GM23338 (cell line): ENCODE measurements at regions not wholly inside any gene's neighbourhood (a gene's known extent, or its start where the extent isn't known, plus 50 kb on each side); places are given as distances from the start of the nearest gene placed in this dataset.

Experiments used
- ATAC-seq: fragments of 200-7000 bp; cut with Tn5 transposase; 3 replicates; pipeline ENCODE4 v1.9.1; 2020
- DNase-seq: peaks from one replicate; pipeline ENCODE4 v3.0.0-alpha.2; 2015; ENCODE audit warnings: low spot score
- H2AFZ ChIP-seq: fragments of 200-600 bp; sonication (generic); 2 replicates; pipeline ENCODE4 v1.8.0; 2016; ENCODE audit warnings: antibody characterized with exemption, mild to moderate bottlenecking, moderate library complexity
- H3F3A ChIP-seq: fragments of 200-600 bp; sonication (generic); replicated peaks from 2 replicates; pipeline ENCODE4 v1.8.0; 2017; ENCODE audit warnings: antibody characterized with exemption, mixed run types, low read depth
- H3K27ac ChIP-seq: fragments of 200-600 bp; sonication (generic); 2 replicates; pipeline ENCODE4 v1.6.1; 2016; ENCODE audit warnings: low read depth
- H3K27me3 ChIP-seq: fragments of 200-600 bp; sonication (generic); 2 replicates; pipeline ENCODE4 v1.8.0; 2016; ENCODE audit warnings: mild to moderate bottlenecking, mixed run types, moderate library complexity; ENCODE audit not compliant: insufficient read depth
- H3K36me3 ChIP-seq: fragments of 200-600 bp; sonication (generic); 2 replicates; pipeline ENCODE4 v1.8.0; 2016; ENCODE audit warnings: mild to moderate bottlenecking; ENCODE audit not compliant: insufficient read depth
- H3K4me1 ChIP-seq: fragments of 200-600 bp; sonication (generic); 2 replicates; pipeline ENCODE4 v1.8.0; 2016; ENCODE audit warnings: mild to moderate bottlenecking, moderate library complexity; ENCODE audit not compliant: insufficient read depth
- H3K4me2 ChIP-seq: fragments of 200-600 bp; sonication (generic); 2 replicates; pipeline ENCODE4 v1.7.1; 2017; ENCODE audit warnings: mixed run types
- H3K4me3 ChIP-seq: fragments of 200-600 bp; sonication (generic); 2 replicates; pipeline ENCODE4 v1.6.1; 2016; ENCODE audit warnings: mixed run types
- H3K79me2 ChIP-seq: fragments of 200-600 bp; sonication (generic); replicated peaks from 2 replicates; pipeline ENCODE4 v1.8.0; 2017; ENCODE audit warnings: mild to moderate bottlenecking; ENCODE audit not compliant: insufficient read depth
- H3K9me2 ChIP-seq: fragments of 200-600 bp; sonication (generic); 2 replicates; pipeline ENCODE4 v1.8.0; 2017; ENCODE audit not compliant: insufficient read depth
- H4K20me1 ChIP-seq: fragments of 200-600 bp; sonication (generic); replicated peaks from 2 replicates; pipeline ENCODE4 v1.8.0; 2017; ENCODE audit warnings: mild to moderate bottlenecking; ENCODE audit not compliant: insufficient read depth
- H3K27ac Mint-ChIP-seq: 2 replicates; pipeline ENCODE4 v1.8.0; 2020; ENCODE audit warnings: inconsistent platforms, mild to moderate bottlenecking, moderate library complexity, mixed read lengths
- H3K27me3 Mint-ChIP-seq: 3 replicates; pipeline ENCODE4 v1.8.0; 2022; ENCODE audit warnings: low read depth, mild to moderate bottlenecking, moderate library complexity, mixed read lengths, inconsistent platforms; ENCODE audit not compliant: insufficient read depth, poor library complexity
- H3K36me3 Mint-ChIP-seq: 3 replicates; pipeline ENCODE4 v1.8.0; 2021; ENCODE audit warnings: low read depth, mild to moderate bottlenecking, inconsistent platforms, moderate library complexity, mixed read lengths
- H3K4me1 Mint-ChIP-seq: 3 replicates; pipeline ENCODE4 v1.8.0; 2020; ENCODE audit warnings: mild to moderate bottlenecking, inconsistent platforms, mixed read lengths
- H3K4me3 Mint-ChIP-seq: 3 replicates; pipeline ENCODE4 v1.8.0; 2021; ENCODE audit warnings: moderate library complexity, mild to moderate bottlenecking, inconsistent platforms, mixed read lengths
- H3K9me3 Mint-ChIP-seq: 3 replicates; pipeline ENCODE4 v1.8.0; 2020; ENCODE audit warnings: moderate library complexity, mild to moderate bottlenecking, inconsistent platforms, mixed read lengths
- CREB1 ChIP-seq: fragments of 250-450 bp; sonication (Bioruptor Pico); IDR thresholded peaks from 2 replicates; pipeline ENCODE4 v1.5.0; 2020; ENCODE audit warnings: low read depth, mild to moderate bottlenecking, moderate library complexity
- CTCF ChIP-seq, 2 experiments: fragments of 200-600 bp in 1 of 2; sonication (generic) in 1 of 2; conservative IDR thresholded peaks; 2 replicates each; pipeline versions ENCODE4 v1.5.1 to v1.6.1; 2016 to 2017; ENCODE audit warnings: antibody characterized with exemption in 2 of 2, low read depth in 2 of 2, mild to moderate bottlenecking in 2 of 2, moderate library complexity in 1 of 2
- ETS1 ChIP-seq: IDR thresholded peaks from 2 replicates; pipeline ENCODE4 v1.6.1; 2016; ENCODE audit warnings: antibody characterized with exemption
- JUNB ChIP-seq: IDR thresholded peaks from one replicate; pipeline ENCODE4 v1.6.1; 2016; ENCODE audit warnings: antibody characterized with exemption; ENCODE audit not compliant: unreplicated experiment
- NANOG ChIP-seq: IDR thresholded peaks from 2 replicates; pipeline ENCODE4 v1.6.1; 2016; ENCODE audit warnings: antibody characterized with exemption, borderline replicate concordance
- POLR2AphosphoS5 ChIP-seq: IDR thresholded peaks from 2 replicates; pipeline ENCODE4 v1.6.1; 2016; ENCODE audit warnings: antibody characterized with exemption, low read depth
- STAT1 ChIP-seq: IDR thresholded peaks from one replicate; pipeline ENCODE4 v1.6.1; 2016; ENCODE audit warnings: antibody characterized with exemption; ENCODE audit not compliant: unreplicated experiment
- ZNF114 ChIP-seq: fragments of 250-450 bp; sonication (Bioruptor Pico); IDR thresholded peaks from 2 replicates; pipeline ENCODE4 v1.5.0; 2020; ENCODE audit warnings: mild to moderate bottlenecking, moderate library complexity
- ZNF331 ChIP-seq: fragments of 250-450 bp; sonication (Bioruptor Pico); IDR thresholded peaks from 2 replicates; pipeline ENCODE4 v1.5.0; 2020; ENCODE audit warnings: low read depth, mild to moderate bottlenecking, moderate library complexity

GRCh38 chrX:124634363-124634762, 288.0 kb downstream of the SH2D1A start:
- Mint-ChIP-seq H3K27me3 (no peaks in the 10 kb centered on the region), H3K27ac (no peak overlapping the region), H3K9me3 (no peaks in the 10 kb centered on the region), H3K36me3 (no peaks in the 10 kb centered on the region), H3K4me1 (no peaks in the 10 kb centered on the region), H3K4me3 (no peak overlapping the region)
- Histone ChIP-seq H4K20me1 (no peaks in the 10 kb centered on the region), H3K79me2 (no peaks in the 10 kb centered on the region), H2AFZ (no peak overlapping the region), H3K27me3 (no peaks in the 10 kb centered on the region), H3K4me2 (no peak overlapping the region), H3K27ac (no peak overlapping the region), H3K4me3 (no peak overlapping the region), H3F3A (no peaks in the 10 kb centered on the region), H3K9me2 (no peaks in the 10 kb centered on the region), H3K36me3 (no peaks in the 10 kb centered on the region), H3K4me1 (no peaks in the 10 kb centered on the region)
- TF ChIP-seq POLR2AphosphoS5 (no peak), ETS1 (no peak), ZNF331 (CRISPR knock-in tag) (no peak), CTCF (conservative IDR thresholded peaks at IDR 0.05; ENCODE audit: low read depth in 2 of 2) (no peak), STAT1 (no peak), CREB1 (CRISPR knock-in tag) (no peak), JUNB (no peak)
- ATAC-seq, result no peak
- DNase-seq, result no peak

- Mint-ChIP-seq H3K4me1 (no peaks in the 10 kb centered on the region), H3K9me3 (no peaks in the 10 kb centered on the region), H3K27me3 (no peaks in the 10 kb centered on the region), H3K36me3 (no peaks in the 10 kb centered on the region), H3K27ac (no peak overlapping the region), H3K4me3 (no peak overlapping the region)
- Histone ChIP-seq H3K27ac (no peak overlapping the region), H3K27me3 (no peaks in the 10 kb centered on the region), H2AFZ (no peak overlapping the region), H3K4me2 (no peak overlapping the region), H3F3A (no peaks in the 10 kb centered on the region), H3K36me3 (no peaks in the 10 kb centered on the region), H3K79me2 (no peaks in the 10 kb centered on the region), H4K20me1 (no peaks in the 10 kb centered on the region), H3K4me1 (no peaks in the 10 kb centered on the region), H3K9me2 (no peaks in the 10 kb centered on the region), H3K4me3 (no peak overlapping the region)
- TF ChIP-seq NANOG (no peak), ZNF114 (CRISPR knock-in tag) (no peak)
- no peak for DNase-seq
- no peak for ATAC-seq
Measured at GRCh38 chrX:124641737-124642491, 295.6 kb downstream of the SH2D1A start.
